ENCODE measurements at regions not wholly inside any gene's neighbourhood (a gene's known extent, or its start where the extent isn't known, plus 50 kb on each side); places are given as distances from the start of the nearest gene placed in this dataset.

DNA sequence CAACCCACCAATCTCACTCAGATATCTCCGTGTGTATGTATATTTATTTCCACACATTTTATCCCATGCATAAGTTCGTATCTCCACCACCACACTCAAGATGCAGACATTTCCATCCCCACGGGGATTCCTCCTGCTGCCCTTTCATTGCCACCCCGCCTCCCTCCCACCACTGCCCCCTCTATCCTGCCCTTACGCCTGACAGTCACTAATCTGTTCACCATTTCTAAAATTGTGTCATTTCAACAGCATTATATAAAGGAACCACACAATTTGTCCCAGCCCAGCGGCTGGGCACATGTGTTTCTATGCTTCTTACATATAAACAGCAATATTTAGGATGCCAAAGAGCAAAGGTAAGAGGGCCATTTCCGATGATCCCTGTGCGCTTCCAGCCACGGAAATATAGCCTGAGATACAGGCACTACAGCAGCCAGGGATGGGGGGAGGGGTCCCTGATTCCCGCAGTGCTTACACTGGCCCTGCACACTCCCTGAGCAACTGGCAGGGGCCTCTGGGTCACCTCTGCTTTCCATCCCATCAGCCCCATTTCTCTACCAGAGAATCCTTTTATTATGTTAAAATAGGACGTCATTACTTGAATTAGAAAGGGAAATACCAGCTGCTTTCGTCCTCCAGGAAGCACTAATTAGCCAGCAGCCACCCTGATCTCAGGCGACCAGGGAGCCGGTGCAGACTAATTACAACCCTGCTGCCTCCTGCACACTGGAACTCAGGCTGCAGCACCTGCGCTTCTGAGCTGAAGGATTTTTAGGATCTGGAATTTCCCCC is 372.0 kb upstream of the ATP10A start:
- Histone ChIP-seq H3K79me1 (ENCODE audit: low read length) (no peaks in the 10 kb centered on the region), H4K12ac (ENCODE audit: low read depth, low read length) (no peak overlapping the region), H3K4me2 (ENCODE audit: low read length) (peak overlapping the region; percentile 22), H3K4ac (ENCODE audit: low read depth, low read length) (no peak overlapping the region), H2BK12ac (ENCODE audit: low read length) (no peak overlapping the region), H4K91ac (ENCODE audit: low read depth, low read length) (no peak overlapping the region), H4K8ac (ENCODE audit: low read depth, low read length) (no peak overlapping the region), H3K79me2 (ENCODE audit: control insufficient read depth, insufficient read depth, low read length, poor library complexity) (no peaks in the 10 kb centered on the region), H2AK5ac (ENCODE audit: low read length) (no peak overlapping the region), H2BK5ac (ENCODE audit: low read depth, low read length, poor library complexity) (no peak overlapping the region), H3K27me3 (ENCODE audit: insufficient read depth, low read length) (no peaks in the 10 kb centered on the region), H3K9ac (ENCODE audit: low read length) (no peak overlapping the region), H3K9me3 (ENCODE audit: insufficient read depth, low read depth, low read length) (no peaks in the 10 kb centered on the region), H3K27ac (ENCODE audit: low read depth, low read length) (no peak overlapping the region), H3K23ac (ENCODE audit: low read length) (no peak overlapping the region), H2BK120ac (ENCODE audit: insufficient read depth, low read length, poor library complexity) (no peak overlapping the region), H3K14ac (ENCODE audit: low read length) (no peak overlapping the region), H3K18ac (ENCODE audit: low read length) (no peak overlapping the region), H3K36me3 (ENCODE audit: control insufficient read depth in 1 of 2, insufficient read depth in 2 of 2, low read length in 2 of 2) (no peaks in the 10 kb centered on the region), H2AFZ (ENCODE audit: insufficient read depth, low read length, poor library complexity) (no peak overlapping the region), H3K4me1 (ENCODE audit: control insufficient read depth in 1 of 2, insufficient read depth in 2 of 2, low read length in 2 of 2) (no peaks in the 10 kb centered on the region), H3K4me3 (ENCODE audit: low read depth, low read length) (no peak overlapping the region)
- no CpG with 5 or more reads among the region's 15 CpGs for WGBS (ENCODE audit: extremely low coverage, insufficient coverage, insufficient read length)
- no peak for DNase-seq

GRCh38 chr15:26232691-26233090 is 369.6 kb upstream of the ATP10A start:
- Histone ChIP-seq H3K79me1 (ENCODE audit: low read length) (no peaks in the 10 kb centered on the region), H3K79me2 (ENCODE audit: control insufficient read depth, insufficient read depth, low read length, poor library complexity) (no peaks in the 10 kb centered on the region), H3K27me3 (ENCODE audit: insufficient read depth, low read length) (no peaks in the 10 kb centered on the region), H3K14ac (ENCODE audit: low read length) (no peak overlapping the region), H3K27ac (ENCODE audit: low read depth, low read length) (no peak overlapping the region), H3K4me1 (ENCODE audit: control insufficient read depth in 1 of 2, insufficient read depth in 2 of 2, low read length in 2 of 2) (no peaks in the 10 kb centered on the region), H3K4me2 (ENCODE audit: low read length) (no peak overlapping the region), H4K91ac (ENCODE audit: low read depth, low read length) (no peak overlapping the region), H3K18ac (ENCODE audit: low read length) (no peak overlapping the region), H3K36me3 (ENCODE audit: control insufficient read depth in 1 of 2, insufficient read depth in 2 of 2, low read length in 2 of 2) (no peaks in the 10 kb centered on the region), H3K4me3 (ENCODE audit: low read depth, low read length) (no peak overlapping the region), H2BK5ac (ENCODE audit: low read depth, low read length, poor library complexity) (no peak overlapping the region), H3K23ac (ENCODE audit: low read length) (no peak overlapping the region), H2AFZ (ENCODE audit: insufficient read depth, low read length, poor library complexity) (no peak overlapping the region), H2BK120ac (ENCODE audit: insufficient read depth, low read length, poor library complexity) (no peak overlapping the region), H2AK5ac (ENCODE audit: low read length) (no peak overlapping the region), H3K4ac (ENCODE audit: low read depth, low read length) (no peak overlapping the region), H3K9ac (ENCODE audit: low read length) (no peak overlapping the region), H3K9me3 (ENCODE audit: insufficient read depth, low read depth, low read length) (no peaks in the 10 kb centered on the region), H4K8ac (ENCODE audit: low read depth, low read length) (no peak overlapping the region), H4K12ac (ENCODE audit: low read depth, low read length) (no peak overlapping the region), H2BK12ac (ENCODE audit: low read length) (no peak overlapping the region)
- no peak for DNase-seq

DNA sequence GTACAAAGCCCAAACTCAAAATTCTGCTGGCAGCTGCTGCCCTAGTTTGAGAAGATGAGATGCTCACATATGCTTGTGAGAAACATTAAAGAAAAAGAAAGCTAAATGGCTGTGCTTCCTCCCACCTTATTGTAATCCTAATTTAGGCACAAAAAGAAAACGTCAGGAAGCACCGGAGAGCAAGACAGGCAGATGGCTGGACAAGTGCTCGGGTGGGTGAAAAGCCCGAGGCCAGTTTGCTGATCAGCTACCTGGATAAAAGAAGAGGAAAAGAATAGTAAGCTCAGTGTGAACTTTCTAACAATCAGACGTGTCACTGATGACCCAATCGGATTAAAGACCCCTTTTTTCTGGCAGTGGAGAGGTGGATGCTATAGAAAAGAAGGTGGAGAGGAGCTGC is 368.0 kb upstream of the ATP10A start:
- H3K4me3 ChIP-seq (ENCODE audit: low read depth, low read length), result no peak overlapping the region
- WGBS (ENCODE audit: extremely low coverage, insufficient coverage, insufficient read length), result no CpG with 5 or more reads among the region's 6 CpGs
- no peaks in the 10 kb centered on the region for H3K9me3 ChIP-seq (ENCODE audit: insufficient read depth, low read depth, low read length)
- H3K18ac ChIP-seq (ENCODE audit: low read length), result no peak overlapping the region
- H3K4me2 ChIP-seq (ENCODE audit: low read length), result no peak overlapping the region
- H4K12ac ChIP-seq (ENCODE audit: low read depth, low read length), result no peak overlapping the region
- H2AFZ ChIP-seq (ENCODE audit: insufficient read depth, low read length, poor library complexity), result no peak overlapping the region
- no peak overlapping the region for H4K91ac ChIP-seq (ENCODE audit: low read depth, low read length)
- H2AK5ac ChIP-seq (ENCODE audit: low read length), result no peak overlapping the region
- no peak overlapping the region for H3K4ac ChIP-seq (ENCODE audit: low read depth, low read length)
- H3K27ac ChIP-seq (ENCODE audit: low read depth, low read length), result no peak overlapping the region
- H2BK120ac ChIP-seq (ENCODE audit: insufficient read depth, low read length, poor library complexity), result no peak overlapping the region
- H3K4me1 ChIP-seq (ENCODE audit: control insufficient read depth in 1 of 2, insufficient read depth in 2 of 2, low read length in 2 of 2), result no peaks in the 10 kb centered on the region
- H3K14ac ChIP-seq (ENCODE audit: low read length), result no peak overlapping the region
- H3K27me3 ChIP-seq (ENCODE audit: insufficient read depth, low read length), result no peaks in the 10 kb centered on the region
- H3K9ac ChIP-seq (ENCODE audit: low read length), result no peak overlapping the region
- H3K23ac ChIP-seq (ENCODE audit: low read length), result no peak overlapping the region
- DNase-seq, result no peak
- no peaks in the 10 kb centered on the region for H3K36me3 ChIP-seq (ENCODE audit: control insufficient read depth in 1 of 2, insufficient read depth in 2 of 2, low read length in 2 of 2)
- H3K79me1 ChIP-seq (ENCODE audit: low read length), result no peaks in the 10 kb centered on the region
- no peak overlapping the region for H2BK12ac ChIP-seq (ENCODE audit: low read length)
- H2BK5ac ChIP-seq (ENCODE audit: low read depth, low read length, poor library complexity), result no peak overlapping the region
- H4K8ac ChIP-seq (ENCODE audit: low read depth, low read length), result no peak overlapping the region
- H3K79me2 ChIP-seq (ENCODE audit: control insufficient read depth, insufficient read depth, low read length, poor library complexity), result no peaks in the 10 kb centered on the region

- Histone ChIP-seq H4K8ac (ENCODE audit: low read depth, low read length) (no peak overlapping the region), H3K27me3 (ENCODE audit: insufficient read depth, low read length) (no peaks in the 10 kb centered on the region), H3K4me2 (ENCODE audit: low read length) (no peak overlapping the region), H3K23ac (ENCODE audit: low read length) (no peak overlapping the region), H3K4me3 (ENCODE audit: low read depth, low read length) (no peak overlapping the region), H4K91ac (ENCODE audit: low read depth, low read length) (no peak overlapping the region), H2AFZ (ENCODE audit: insufficient read depth, low read length, poor library complexity) (no peak overlapping the region), H3K4me1 (ENCODE audit: control insufficient read depth in 1 of 2, insufficient read depth in 2 of 2, low read length in 2 of 2) (peaks cover 0 to 5% of the 10 kb centered on the region in 2 experiments), H3K18ac (ENCODE audit: low read length) (no peak overlapping the region), H3K36me3 (ENCODE audit: control insufficient read depth in 1 of 2, insufficient read depth in 2 of 2, low read length in 2 of 2) (no peaks in the 10 kb centered on the region), H2BK12ac (ENCODE audit: low read length) (no peak overlapping the region), H3K27ac (ENCODE audit: low read depth, low read length) (no peak overlapping the region), H2BK5ac (ENCODE audit: low read depth, low read length, poor library complexity) (no peak overlapping the region), H3K9me3 (ENCODE audit: insufficient read depth, low read depth, low read length) (no peaks in the 10 kb centered on the region), H3K79me1 (ENCODE audit: low read length) (no peaks in the 10 kb centered on the region), H3K14ac (ENCODE audit: low read length) (no peak overlapping the region), H2BK120ac (ENCODE audit: insufficient read depth, low read length, poor library complexity) (no peak overlapping the region), H4K12ac (ENCODE audit: low read depth, low read length) (no peak overlapping the region), H3K79me2 (ENCODE audit: control insufficient read depth, insufficient read depth, low read length, poor library complexity) (no peaks in the 10 kb centered on the region), H3K4ac (ENCODE audit: low read depth, low read length) (no peak overlapping the region), H2AK5ac (ENCODE audit: low read length) (no peak overlapping the region), H3K9ac (ENCODE audit: low read length) (no peak overlapping the region)
- no CpG with 5 or more reads among the region's 2 CpGs for WGBS (ENCODE audit: extremely low coverage, insufficient coverage, insufficient read length)
- no peak for DNase-seq
These were observed 361.1 kb upstream of the ATP10A start for GRCh38 chr15:26224266-26224665.

All from trophoblast cell (in vitro differentiated cells and primary cell).